GM18907 (cell line): ENCODE measurements at regions not wholly inside any gene's neighbourhood (a gene's known extent, or its start where the extent isn't known, plus 50 kb on each side); places are given as distances from the start of the nearest gene placed in this dataset.
"Not testable (repeated sequence)": the region's sequence is repeated elsewhere in the genome, so short reads cannot be mapped to it uniquely, and the experiment has no call there.

Experiments
- ATAC-seq: cut with Tn5 transposase; IDR thresholded peaks from one replicate; pipeline ENCODE4 v1.9.1; 2021; ENCODE audit warnings: mild to moderate bottlenecking, moderate library complexity; ENCODE audit not compliant: unreplicated experiment

DNA sequence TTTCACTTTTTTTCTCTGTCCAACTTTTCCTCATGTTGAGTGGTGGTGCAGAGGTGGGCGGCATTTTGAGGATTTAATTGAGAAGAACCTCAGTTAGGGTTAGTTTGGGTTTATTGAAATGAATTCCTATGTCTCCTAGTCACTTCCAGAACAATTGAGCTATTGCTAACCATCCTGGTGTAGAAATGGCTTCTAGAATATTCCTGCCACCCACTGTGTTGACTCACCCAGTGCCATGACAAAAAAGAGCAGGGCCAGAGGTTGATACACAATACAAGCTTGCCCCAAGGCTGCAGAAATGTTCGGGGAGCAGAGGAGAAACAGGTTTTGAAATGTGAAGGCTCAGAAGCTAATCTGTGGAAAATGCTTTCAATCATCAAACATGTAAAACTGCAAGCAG is 167.1 kb upstream of the TRIB2 start:
- ATAC-seq = no peak

DNA sequence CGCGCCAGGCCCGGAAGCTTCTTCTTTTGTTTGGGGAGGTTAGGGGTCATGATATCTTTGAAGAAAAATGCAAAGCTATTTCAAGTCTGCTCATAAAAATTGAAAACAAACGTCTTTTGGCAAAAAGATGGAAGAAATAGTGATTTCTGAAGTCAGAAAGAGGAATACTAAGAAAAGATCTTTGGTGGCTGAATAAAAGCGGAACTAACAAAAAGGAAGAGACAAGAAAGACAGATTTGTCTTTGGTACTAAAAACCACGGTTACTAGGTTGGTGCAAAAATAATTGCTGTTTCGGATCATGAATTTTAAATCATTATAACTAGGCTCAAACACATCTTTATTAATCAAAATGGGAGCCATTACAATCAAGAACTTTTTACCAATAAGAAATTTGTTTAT is 164.6 kb upstream of the TRIB2 start:
- no peak for ATAC-seq

DNA sequence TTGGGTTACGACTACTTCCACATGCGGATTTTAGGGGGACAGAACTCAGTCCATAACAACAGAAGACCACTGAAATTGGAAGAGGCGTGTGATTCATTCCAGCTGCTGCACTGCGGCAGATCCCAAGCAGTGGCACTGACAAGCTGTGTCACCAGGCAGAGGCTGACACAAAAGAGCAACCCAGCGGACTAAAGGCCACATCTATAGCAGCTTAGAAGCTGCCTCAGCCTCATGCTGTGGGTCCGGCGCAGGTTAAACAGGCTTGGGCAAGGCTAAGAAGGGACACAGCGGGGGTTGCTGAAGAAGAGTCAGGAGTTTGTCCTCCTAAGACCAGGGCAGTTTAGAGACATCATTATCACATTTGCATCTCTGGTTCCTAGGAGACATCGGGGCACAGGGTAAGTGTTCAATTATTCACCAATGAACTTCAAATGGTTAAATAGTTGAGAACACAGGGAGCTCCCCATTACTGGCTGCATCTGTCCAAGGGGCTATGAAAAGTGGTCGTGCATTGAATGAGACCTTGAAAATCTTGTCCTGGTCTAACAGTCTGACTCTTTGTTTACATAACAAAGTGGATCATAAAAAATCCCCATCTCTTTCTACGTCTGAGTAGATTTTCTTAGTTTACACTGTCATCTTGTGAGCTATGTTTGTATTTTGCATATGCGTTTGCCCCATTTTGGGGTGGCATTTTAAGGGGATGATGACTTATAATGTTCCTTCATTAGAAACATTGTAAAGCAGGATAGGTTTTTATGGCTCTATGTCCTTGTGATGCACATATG is 162.3 kb upstream of the TRIB2 start:
- ATAC-seq = no peak

DNA sequence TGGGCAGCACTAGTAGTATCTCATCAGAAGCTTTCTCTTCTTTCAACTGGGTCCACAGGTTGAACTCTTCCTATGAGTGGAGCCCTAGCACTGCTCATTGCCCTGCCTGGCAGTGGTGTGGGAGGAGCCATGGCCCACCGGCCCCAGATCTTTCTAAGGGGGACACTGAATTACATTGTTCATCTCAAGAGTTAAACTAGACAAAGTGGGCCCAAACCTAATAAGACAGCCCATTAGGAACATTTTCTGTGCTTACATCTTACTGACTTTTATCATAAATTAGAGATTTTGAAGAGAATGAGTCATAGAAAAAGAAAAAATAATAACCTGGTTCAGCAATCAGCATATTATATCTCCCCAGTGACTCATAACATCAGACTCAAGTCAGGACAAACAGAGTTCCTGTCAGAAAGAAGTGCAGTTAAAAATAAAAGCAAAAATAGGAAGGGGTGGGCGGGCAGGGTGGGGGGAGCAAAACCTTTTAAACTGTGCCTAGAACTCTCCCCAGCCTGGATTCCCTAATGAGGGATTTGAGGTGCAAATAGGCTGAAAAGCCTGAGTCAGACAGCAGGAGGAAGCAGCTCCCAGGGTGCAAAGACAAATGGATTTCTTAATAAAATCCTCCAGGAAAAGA is 161.6 kb upstream of the TRIB2 start:
- ATAC-seq = no peak

DNA sequence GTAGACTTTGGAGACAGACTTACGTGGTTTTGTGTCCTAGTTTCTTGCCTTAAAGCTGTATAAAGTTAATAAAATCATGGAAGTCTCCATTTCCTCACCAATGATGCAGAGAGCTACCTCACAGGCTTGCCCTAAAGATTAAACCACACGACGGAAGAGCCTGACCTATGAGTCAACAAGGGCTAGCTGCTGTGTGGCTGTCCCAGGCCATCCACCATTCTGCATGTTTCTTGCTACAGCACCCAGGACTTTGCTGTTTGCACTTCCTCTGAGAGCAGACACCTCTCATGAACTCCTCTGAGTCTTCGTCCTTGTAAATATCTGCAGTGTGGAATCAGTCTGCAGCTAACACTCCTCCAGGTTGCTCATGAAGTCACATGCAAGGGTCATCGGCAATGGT is 160.0 kb upstream of the TRIB2 start:
- no peak for ATAC-seq

DNA sequence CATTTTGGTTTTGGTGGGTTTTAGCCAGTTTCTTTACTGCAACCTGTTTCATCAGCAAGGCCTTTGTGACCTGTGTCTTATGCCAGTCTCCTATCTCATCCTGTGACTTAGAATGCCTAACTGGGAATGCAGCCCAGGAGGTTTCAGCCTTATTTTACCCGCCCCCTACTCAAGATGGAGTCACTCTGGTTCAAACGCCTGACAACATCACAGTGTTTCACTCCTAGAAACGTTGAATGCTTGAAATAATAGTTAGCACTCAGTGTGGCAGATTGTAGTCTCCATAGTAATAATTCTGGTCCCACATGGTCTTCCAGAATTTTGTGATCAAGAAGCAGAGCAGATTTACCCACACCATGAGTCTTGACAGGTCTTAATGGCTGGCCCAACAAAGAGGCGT is 159.0 kb upstream of the TRIB2 start:
- no peak for ATAC-seq

DNA sequence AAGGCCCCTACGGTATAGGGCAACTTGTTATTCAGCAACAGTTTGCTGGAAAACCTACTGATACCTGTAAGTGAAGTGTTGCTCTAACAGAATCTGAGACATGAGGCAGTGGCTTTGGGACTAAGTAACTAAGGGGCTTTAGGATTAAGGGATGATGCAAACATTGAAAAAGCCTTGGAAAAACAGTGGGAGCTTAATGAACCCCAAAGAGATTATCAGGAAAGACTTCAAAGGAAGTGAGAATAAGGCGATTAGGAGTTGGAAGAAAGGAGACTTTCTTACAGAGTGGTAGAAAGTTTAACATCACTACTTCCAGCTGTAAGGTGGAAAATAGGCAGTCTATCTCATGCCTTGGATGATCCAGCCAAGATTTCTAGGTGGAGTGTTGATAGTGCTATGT is 158.2 kb upstream of the TRIB2 start:
- ATAC-seq = no peak

DNA sequence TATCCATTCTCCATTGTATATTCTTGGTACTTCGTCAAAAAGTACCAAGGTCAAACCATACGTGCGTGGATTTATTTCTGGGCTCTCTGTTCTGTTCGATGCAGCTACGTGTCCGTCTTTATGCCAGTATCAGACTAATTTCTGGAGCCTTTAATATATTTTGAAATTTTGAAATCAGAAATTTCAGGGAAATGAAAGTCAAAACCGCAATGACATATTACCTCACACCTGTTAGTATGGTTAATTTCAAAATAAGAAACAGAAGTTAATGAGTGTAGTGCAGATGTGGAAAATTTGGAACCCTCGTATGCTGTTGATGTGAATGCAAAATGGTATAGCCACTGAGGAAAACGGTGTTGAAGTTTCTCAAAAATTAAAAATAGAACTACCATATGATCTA is 156.1 kb upstream of the TRIB2 start:
- ATAC-seq = no peak

DNA sequence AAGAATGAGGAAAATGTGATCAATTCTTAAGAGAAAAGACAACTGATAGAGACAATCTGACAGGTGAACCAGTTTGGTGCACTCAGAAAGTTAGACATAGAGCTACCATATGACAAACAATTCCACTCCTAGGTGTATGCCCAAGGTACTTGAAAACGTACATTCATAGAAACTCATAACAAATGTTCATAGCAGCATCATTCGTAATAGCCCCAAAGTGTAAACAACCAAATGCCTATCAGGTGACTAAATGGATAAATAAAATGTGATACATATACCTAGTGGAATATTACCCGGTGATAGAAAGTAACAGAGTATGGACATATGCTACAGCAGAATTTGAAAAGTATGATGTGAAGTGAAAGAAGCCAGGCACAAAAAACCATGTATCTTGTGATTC is 149.3 kb upstream of the TRIB2 start:
- ATAC-seq = no peak

DNA sequence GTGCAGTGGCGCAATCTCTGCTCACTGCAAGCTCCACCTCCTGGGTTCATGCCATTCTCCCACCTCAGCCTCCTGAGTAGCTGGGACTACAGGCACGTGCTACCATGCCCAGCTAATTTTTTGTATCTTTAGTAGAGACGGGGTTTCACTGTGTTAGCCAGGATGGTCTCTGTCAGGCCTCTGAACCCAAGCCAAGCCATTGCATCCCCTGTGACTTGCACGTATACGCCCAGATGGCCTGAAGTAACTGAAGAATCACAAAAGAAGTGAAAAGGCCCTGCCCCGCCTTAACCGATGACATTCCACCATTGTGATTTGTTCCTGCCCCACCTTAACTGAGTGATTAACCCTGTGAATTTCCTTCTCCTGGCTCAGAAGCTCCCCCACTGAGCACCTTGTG is 147.2 kb upstream of the TRIB2 start:
- not testable (repeated sequence) for ATAC-seq

DNA sequence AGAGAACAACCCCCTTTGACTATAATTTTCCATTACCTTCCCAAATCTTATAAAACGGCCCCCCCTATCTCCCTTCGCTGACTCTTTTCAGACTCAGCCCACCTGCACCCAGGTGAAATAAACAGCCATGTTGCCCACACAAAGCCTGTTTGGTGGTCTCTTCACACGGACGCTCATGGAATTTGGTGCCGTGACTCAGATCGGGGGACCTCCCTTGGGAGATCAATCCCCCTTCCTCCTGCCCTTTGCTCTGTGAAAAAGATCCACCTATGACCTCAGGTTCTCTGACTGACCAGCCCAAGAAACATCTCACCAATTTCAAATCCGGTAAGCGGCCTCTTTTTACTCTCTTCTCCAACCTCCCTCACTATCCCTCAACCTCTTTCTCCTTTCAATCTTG is 146.8 kb upstream of the TRIB2 start:
- ATAC-seq = not testable (repeated sequence)

DNA sequence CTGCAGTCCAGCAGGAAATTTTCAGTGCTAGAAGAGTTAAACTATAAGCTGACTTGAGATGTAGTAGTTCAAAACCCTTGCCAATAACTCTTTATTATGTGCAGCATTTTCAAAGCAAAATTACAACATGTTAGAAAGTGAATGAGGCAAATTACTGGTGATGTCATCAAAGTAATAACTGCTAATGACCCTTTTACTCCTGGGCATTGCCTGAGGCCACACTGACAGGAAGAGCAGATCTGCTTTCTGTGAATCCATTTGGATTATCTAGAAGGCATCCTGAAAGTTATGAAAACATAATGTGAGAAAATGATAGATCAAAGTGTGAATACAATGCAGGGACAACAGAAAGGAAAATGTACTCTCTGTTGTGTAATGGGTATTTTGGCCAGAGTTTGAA is 139.6 kb upstream of the TRIB2 start:
- no peak for ATAC-seq

DNA sequence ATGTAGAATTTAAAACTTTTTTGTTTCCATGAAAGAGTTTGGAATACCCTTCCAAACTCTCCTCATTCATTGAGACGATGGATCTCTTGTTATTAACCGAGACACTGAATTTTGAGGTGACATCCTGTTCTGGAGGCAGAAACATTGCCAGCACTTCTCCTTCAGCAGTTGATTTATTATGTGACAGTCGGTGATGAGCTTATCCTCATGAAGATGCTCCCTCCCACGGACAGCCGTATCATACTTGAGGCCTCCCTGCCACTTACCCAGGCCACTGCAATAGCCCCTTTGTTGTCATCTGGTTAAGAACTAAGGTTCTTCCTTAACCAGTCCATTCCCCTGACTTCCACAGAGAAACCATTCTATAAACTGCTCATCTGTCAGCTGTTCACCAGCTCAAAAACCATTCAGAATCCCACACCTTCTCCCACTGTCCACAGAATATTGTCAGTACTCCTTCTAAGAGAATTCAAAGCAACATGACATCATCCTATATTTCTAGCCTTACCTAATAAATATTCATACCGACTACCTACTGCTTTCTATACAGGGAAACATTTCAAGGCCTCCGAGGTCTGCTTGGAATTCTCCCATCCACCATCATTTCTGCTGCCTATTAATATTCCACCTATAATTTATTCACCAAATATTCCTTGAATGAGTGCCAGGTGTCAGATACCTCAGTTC is 139.0 kb upstream of the TRIB2 start:
- ATAC-seq = no peak

DNA sequence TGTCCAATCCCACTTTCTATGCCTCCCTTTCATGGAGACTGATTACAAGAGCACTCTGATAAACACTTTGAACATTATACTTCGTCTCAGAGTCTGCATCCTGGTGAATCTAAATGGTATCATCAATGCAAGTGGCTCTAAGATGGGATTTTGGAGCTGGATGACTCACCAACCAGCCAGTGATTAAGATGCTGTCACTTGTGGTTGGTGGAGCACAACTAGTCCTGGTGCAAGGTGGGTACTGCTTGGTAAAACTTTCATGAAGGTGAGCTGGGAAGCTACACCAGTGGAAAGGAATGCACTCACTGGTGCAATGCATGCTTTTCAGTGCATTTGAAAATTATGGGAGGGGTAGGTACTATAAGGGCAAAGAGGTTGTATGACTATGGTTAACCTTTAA is 137.7 kb upstream of the TRIB2 start:
- no peak for ATAC-seq

DNA sequence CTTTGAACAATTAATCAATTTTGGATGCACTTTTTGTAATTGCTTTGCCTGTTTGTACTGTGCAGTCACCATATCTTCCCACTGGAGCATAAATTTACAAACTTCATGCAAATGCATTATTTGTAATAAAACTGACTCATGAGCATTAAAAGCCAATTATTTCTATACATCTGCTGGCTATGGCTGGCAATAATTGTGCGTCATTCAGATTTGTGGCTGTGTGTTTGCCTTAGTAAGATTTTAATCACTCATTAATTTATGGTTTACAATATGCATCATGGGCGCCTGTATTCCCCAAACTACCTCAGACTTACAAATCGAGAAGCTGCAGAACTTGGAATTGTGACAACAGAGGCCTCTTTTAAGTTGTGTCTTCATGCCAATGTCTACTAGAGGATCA is 132.4 kb upstream of the TRIB2 start:
- ATAC-seq = no peak

DNA sequence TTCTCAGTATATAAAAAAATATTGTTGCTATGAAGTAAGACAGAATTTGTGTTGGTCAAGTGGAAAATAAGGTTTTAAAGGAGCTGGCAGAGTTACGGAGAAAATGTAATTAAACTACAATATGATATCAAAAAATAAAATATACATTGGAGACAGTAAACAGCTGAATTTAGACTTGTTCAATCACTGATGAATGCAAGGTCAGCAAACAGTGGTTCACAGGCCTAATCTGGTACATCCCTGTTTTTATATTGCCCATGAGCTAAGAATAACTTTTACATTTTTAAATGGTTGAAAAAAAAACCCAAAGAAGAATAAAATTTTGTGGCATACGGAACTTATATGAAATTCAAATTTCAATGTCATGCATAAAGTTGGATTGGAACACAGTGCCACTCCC is 131.0 kb upstream of the TRIB2 start:
- no peak for ATAC-seq

DNA sequence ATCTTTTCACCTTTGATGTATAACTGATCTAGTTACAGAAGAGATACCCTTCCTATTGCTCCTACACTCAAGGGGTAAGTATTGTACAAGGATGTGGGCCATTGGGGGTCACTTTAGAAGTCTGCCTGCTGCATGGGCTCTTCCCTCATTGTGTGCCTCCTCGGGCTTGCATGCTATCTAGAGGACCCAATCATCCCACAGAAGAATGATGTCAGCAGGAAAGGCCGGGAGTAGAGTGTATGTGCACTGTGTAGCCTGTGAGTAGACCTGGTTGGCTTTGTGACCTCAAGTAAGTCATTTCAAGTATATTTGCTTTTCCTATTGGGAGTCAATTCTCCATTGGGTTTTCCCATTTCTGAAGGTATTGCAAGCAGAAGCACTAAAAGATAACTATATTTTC is 129.5 kb upstream of the TRIB2 start:
- ATAC-seq = no peak

DNA sequence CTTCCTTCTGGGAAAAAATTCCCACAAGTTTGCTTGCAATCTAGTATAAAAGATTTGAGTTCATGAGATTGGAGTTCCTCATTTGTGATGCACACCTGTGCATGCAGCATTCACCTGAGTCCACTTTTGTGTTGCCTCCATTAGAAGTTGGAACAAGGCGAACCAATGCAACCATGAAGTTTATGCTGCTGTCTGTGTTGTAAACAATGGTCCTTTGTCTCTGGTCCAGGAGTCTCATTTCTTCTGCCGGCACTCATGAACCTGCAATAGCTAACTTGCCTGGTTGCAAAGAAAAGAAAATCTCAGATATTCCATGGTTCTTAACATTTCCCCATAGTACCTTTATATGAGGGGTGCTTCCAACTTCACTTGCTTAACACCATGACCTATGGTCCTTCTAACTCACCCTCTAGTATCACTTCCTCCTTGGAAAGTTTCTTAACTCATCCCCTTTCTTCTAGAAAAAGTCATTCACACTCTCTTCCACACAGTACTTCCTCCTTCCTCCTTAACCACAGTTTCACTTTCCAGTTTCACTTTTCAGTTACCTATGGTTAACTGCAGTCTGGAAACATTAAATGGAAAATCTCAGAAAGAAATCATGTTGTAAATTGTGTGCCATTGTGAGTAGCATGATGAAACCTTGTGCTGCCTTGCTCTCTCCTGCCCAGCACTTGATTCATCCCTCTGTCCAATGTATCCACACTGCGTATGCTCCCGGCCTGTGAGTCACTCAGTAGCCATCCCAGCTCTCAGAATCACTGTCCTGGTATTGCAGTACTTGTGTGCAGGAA is 128.8 kb upstream of the TRIB2 start:
- ATAC-seq = peak; percentile 90

DNA sequence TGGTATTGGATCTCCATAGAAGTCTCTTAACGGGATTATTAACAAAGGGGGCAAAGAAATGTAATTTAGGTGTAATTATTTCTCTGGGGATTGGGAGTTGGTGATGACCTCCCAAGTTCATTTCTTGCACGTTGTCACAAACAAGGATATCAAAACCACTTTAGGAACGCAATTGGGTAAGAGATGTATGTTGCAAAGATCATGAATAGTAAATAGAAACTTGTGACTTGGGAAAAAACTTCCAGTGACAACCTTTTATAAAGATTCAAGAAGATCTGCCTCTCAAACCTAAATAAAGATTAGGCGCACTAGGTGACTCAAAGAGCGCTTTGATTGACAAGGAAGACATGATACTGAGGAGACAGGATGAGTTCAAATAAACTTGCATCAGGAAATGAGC is 127.8 kb upstream of the TRIB2 start:
- ATAC-seq = no peak

DNA sequence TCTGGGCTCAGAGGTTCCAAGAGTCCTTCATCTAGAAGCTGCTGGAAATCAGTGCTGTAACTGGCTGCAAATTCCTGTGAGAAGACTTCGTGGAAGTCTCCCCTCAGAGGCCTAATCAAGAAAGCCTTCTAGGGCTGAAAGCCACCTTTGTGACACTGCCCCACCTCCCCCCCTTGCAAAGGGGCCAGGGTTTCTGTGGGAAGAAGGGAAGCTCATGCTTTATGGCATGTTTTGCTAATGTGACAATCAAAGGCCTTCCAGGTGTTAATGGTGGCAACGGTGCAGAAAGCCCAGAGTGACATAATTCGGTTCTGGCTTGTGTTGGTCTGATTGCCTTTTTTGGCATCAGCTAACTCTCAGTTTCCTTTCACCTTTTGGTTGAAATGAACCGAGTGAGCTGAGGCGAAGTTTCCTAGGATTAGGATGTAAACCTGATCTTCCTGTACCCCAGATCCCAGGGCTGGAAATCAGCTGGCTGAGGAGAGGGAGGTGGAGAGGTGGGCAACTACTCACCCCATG is 126.9 kb upstream of the TRIB2 start:
- ATAC-seq = no peak

DNA sequence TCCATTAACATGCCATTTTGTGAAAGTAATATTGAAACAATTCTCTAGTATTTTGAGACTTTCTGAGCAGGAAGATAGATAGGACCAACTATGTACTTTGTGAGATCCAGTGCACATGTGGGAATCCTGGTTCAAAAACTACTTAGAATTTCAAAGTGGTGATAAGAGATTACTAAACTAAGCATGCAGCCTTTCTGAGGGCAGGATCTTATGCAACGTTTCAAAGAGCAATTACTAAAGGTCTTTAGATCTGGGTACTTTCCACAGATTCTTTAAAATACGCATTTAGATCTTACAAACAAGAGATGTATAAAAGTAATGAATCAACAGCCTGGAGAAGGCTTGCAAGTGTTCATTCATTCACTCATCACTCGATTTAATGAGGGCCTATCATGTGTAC is 124.4 kb upstream of the TRIB2 start:
- ATAC-seq = no peak
